Smooth muscle cell of the brain vasculature (primary cell): ENCODE measurements at regions not wholly inside any gene's neighbourhood (a gene's known extent, or its start where the extent isn't known, plus 50 kb on each side); places are given as distances from the start of the nearest gene placed in this dataset.

Source experiments
- DNase-seq: peaks from one replicate; pipeline ENCODE4 v3.0.0-alpha.2; 2012; ENCODE audit warnings: low read depth, low spot score

DNA sequence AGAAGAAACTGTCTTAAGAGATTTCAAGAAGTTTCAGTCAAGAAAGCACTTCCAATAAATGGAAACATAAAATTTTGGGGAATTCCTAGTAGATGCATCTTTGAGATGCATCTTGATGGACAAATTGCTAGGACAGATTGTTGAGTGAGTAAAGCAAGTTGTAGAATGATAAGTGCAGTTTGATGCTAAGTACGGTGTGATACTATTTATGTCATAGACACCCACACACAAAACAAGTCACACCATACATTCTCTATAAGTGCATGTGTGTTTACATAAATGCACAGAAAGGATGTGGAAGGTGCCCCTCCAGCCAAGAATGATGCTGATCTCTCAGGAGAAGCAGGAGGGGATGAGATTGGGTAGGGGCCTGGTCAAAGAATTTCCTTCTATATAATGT is 375.7 kb downstream of the FOXO1 start:
- no peak for DNase-seq

DNA sequence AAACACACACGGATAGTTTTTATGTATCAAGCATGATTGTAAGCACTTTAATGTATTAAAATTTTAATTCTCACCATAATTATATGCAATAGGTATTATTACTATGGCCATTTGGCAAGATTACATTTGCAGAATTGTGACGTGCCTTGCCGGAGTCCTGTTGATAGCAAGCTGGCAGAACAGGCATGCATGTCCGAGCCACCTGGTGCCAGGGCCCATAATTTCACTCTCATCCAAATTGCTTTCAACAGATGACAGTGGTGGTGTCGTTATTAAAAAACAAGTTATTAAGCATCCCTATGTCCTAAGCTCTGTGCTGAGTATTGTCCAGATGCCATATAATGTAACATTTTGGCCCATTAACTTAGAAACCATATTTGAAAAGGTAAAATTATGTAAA is 374.3 kb downstream of the FOXO1 start:
- DNase-seq = no peak

- no peak for DNase-seq
Observed at GRCh38 chr13:40292536-40292935, 373.9 kb downstream of the FOXO1 start.

- no peak for DNase-seq
Observed at GRCh38 chr13:40302351-40302750, 364.1 kb downstream of the FOXO1 start.

GRCh38 chr13:40304391-40304790 is 362.1 kb downstream of the FOXO1 start:
- DNase-seq = no peak

GRCh38 chr13:40306817-40307216 is 359.6 kb downstream of the FOXO1 start:
- no peak for DNase-seq

- DNase-seq = no peak
Observed at GRCh38 chr13:40309881-40310280, 356.6 kb downstream of the FOXO1 start.

DNA sequence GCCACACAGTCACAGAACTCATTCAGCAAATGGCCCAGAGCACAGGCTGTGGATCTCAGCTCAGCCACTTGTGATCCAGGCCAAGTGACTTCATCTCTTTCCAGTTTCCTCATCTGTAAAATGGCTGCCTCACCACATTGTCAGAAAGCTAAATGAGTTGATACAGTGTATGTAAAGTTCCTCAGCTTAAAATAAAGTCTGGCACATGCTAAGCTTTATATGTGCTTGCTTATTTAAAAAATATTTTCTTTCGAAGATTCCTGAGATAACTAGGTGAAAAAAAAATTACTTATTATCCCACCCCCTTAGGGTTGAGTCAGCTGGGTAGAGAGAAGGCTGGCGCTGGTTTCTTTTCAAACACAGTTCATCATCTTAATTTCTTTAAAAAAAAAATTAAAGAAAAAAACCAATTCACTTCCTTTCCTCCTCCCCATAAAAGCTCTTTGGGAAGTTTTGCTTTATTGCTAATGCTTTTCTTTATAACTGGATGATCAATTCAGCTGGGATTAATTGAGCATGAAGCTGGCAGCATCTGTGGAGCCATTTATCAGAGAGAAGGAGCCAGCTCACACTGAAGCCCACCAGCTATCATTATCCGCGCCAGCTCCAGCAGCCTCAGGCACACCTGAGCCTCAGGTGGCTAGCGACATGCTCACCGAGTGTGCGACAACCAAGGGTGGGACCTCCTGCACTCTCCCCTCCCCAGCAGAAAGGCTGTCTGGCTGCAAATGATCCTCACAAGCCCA is 354.9 kb downstream of the FOXO1 start:
- DNase-seq = no peak

DNA sequence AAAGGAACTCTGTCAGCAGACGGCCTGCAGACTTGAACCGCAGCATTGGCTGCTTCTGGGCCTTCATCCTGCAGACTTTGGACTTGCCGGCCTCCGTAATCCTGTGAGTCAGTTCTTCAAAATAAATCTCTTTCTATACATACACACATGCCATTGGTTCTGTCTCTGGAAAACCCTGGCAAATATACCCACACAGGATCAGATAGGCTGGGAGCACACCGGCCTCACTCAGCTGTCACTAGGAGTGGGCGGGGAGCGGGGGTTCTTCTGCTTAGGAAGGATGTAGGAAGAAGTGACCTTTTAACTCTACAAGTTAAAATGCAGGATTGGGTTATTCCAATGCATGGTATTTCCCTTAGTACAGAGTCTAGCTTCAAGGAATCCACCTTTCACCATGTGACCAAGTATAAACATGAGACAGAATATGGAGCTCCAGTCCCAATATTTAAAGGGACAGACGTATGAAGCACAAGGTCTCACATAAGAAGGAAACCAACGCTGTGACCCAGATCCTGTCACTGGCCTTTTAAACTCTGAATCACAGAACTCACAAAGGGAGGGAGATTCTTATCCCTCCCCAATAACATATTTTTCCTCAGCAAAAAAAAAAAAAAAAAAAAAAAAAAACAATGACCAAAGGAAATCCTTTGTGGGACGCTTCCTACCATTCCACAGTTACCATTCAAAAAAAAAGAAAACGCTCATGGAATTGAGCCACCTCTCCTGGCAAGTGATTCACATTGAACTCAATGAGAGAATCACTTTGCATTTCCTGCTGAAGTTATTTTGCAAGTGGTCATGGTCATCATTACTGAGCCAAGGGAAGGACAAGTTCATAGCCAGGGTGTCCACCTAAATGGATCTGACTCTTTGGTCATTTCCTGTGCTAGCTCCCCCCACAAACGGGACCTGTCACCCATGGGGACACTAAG is 352.9 kb downstream of the FOXO1 start:
- DNase-seq = no peak

GRCh38 chr13:40315416-40316064 is 350.9 kb downstream of the FOXO1 start:
- no peak for DNase-seq

- DNase-seq = no peak
Observed at GRCh38 chr13:40316301-40316700, 350.1 kb downstream of the FOXO1 start.

GRCh38 chr13:40317980-40318327 is 348.5 kb downstream of the FOXO1 start:
- no peak for DNase-seq

GRCh38 chr13:40318366-40318765 is 348.1 kb downstream of the FOXO1 start:
- DNase-seq = no peak

DNA sequence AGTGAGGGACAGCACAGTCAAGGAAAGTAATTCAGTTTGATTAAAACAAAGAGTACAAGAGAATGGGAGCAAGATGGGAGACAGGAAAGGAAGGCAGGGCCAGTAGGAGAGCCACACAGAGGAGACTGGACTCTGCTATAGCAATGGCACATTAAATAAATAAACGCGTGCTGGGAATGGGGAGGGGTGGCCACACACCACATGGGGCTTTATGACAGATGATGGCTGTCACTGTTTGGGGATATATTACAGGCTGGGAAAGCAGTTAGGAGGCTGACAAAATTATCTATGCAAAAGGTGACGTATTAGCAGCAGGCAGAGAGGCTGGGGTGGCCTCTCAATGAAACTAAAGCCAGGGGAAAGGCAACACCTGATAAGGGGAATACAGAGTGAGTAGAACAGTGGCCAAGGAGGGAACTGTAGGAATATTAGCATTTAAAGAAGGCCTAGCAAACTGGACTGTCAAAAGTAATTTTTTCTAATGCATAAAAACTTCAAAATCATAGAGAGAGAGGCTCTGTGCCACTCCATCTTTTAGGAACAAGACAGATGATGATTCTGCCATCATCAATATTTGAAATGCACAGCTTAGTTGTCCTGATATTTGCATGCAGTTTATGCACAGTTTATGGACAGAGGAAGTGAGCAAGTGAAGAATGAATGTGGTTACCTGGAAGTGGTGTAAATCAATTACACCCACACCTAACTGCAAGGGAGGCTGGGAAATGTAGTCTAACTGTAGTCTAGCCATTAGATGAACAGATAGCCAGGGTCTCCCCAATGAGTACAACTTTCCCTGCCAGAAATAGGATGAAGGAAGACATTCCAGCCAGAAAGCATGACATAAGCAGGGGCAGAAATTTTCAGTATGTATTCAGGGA is 346.5 kb downstream of the FOXO1 start:
- DNase-seq = no peak

- no peak for DNase-seq
Observed at GRCh38 chr13:40328091-40328490, 338.4 kb downstream of the FOXO1 start.

DNA sequence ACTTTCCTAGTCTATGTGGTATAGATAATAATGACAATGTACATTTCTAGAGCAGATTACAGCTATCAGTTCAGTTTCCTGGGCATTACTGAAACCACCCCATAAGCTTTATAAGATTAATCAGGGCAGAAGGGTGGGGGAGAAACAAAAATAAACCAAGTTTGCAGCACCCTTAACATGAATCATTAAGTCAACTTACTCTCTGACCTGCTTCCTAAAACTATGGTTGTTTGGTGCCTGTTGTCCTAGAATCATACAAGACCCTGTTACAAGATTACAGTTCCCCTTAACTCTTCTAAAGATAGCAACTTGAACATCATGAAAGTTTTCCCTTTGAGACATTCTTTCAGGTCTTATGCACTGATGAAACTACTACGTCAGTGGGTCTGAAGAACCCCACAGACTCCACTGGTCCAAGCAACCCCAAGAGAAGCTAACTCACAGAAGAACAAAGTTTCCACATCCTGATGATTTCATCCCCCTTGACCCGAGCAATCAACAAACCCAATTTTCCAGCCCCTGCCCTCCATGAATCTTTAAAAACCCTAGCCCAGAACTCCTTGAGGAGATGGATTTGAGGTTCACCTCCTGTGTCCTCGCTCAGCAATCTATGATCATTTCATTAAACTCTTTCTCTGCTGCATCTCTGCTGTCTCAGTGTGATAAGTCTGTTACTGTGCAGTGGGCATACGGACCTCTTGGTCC is 336.5 kb downstream of the FOXO1 start:
- DNase-seq = no peak

DNA sequence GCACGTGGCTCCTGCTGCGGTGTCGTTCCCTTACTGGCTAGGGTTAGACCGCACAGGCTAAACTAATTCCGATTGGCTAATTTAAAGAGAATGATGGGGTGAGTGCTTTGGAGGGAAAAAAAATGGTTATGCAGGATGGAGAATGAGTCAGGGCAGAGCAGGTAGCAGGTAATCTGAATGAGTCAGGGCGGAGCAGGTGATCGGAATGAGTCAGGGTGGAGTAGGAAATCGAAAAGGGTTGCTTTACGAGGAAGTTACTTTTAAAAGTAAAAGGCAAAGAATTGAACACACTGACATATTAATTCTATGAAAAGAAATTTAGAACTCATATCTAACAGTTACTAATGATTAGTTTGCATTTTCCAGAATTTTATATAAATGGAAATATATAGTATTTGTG is 335.5 kb downstream of the FOXO1 start:
- DNase-seq = no peak

DNA sequence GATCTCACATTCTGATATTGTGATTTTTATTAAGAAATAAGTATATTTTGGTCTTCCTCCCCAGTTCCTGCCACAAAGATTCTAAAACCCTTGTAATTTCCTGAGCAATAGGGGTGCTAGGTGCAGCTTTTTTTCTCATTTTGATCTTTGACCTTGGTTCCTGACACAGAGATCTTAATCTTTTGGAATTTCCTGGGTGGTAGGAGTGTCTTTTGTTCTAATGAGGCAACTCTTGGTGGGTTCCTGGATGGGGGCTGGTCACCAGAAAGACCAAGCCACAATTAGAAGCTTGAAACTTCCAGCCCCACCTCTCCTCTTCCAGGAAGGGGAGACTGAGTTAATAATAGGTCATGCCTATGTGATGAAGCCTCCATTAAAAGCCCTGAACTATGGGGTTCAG is 334.6 kb downstream of the FOXO1 start:
- DNase-seq = no peak

GRCh38 chr13:40333226-40333625 is 333.2 kb downstream of the FOXO1 start:
- no peak for DNase-seq

- DNase-seq = no peak
Observed at GRCh38 chr13:40334031-40334430, 332.4 kb downstream of the FOXO1 start.

GRCh38 chr13:40334616-40335015 is 331.8 kb downstream of the FOXO1 start:
- DNase-seq = no peak
